GM12872 (cell line): ENCODE measurements at regions not wholly inside any gene's neighbourhood (a gene's known extent, or its start where the extent isn't known, plus 50 kb on each side); places are given as distances from the start of the nearest gene placed in this dataset.

Experiments used
- CTCF ChIP-seq: IDR thresholded peaks from 3 replicates; pipeline ENCODE4 v1.5.1; 2011; ENCODE audit warnings: low read depth, mild to moderate bottlenecking, low read length, moderate library complexity; ENCODE audit not compliant: insufficient read depth

- TF ChIP-seq CTCF: no peak
These were observed 340.9 kb downstream of the BCL11B start for GRCh38 chr14:98931126-98931525.

DNA sequence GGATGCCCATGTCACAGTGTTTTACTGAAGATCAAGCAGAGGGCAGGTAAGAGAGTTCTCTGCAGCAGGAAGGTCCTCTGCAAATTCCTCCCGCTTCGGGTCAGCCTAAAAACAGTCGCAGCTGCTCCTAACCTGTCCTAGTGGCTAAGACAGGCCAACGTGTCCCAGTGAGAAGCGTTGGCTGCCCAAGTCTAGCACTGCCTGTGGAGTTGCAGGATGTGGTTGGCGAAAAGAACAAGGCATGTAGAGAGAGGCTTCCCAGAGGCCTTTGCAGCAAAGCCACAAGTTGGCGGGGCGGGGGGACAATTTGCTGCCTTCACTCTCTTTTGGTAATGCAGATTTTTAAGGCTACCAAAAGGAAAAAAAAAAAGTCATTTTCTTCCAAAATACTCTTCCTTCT, 340.1 kb downstream of the BCL11B start:
- no peak for TF ChIP-seq CTCF

DNA sequence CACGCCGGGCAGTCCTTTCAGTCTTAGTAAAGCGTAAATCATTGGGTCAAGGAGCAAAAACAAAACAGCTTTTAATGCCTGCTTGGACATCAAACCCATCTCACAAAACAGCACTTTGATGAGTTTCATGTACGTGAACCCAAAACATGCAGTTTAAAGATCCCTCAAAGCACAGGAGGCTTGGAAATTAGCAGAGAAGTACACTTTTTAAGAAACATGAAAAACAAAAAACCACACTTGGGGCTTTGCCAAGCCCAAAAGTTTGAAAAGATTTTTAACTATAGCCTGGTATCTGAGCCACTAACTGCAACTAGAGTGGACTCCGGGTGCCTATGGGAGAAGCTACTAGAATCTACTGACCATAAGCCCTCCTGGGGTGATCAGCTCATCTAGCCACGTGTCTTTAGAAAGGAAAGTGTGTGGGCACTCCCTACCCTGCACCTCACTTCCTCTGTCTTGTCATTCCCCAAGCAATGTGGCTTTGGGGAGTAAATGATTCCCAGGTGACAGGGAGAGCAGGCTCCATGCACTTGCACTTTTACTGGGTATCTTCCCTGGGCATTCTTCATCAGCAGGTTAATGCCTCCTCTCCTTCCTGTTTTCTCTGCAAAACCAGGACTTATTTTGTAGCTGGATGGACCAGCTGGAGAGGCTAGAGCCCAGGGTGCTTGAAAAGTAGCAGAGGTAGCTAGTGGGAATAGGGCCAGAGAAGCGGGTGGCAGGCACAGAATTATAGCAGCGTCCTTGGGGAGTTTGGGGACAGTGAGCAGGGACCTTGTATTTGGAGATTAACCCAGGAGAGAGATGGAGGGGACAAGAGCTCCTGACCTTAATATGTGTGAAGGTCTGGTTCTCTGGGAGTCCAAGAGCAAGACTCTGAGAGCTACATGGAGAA, 339.3 kb downstream of the BCL11B start:
- TF ChIP-seq CTCF: no peak

DNA sequence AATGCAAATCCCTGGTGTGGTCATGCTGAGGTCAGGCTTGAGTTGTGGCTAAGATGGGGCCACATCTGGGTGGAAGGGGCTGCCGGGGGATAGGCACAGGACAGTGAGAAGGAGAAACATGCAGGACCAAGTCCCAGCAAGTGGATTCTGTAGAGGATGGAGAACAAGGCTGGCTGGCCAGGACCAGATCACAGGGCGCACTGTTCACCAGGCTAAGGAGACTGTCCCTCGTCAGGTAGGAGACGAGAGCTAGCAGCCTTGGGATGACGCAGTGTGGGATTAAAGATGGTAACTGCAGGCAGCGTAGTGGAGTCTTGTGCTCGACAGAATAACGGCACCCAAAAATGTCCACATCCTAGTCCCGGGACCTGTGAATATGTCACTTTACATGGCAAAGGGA, 336.1 kb downstream of the BCL11B start:
- TF ChIP-seq CTCF: no peak

- TF ChIP-seq CTCF: no peak
These were observed 335.0 kb downstream of the BCL11B start for GRCh38 chr14:98937021-98937420.

- TF ChIP-seq CTCF: no peak
These were observed 334.1 kb downstream of the BCL11B start for GRCh38 chr14:98937712-98938505.

DNA sequence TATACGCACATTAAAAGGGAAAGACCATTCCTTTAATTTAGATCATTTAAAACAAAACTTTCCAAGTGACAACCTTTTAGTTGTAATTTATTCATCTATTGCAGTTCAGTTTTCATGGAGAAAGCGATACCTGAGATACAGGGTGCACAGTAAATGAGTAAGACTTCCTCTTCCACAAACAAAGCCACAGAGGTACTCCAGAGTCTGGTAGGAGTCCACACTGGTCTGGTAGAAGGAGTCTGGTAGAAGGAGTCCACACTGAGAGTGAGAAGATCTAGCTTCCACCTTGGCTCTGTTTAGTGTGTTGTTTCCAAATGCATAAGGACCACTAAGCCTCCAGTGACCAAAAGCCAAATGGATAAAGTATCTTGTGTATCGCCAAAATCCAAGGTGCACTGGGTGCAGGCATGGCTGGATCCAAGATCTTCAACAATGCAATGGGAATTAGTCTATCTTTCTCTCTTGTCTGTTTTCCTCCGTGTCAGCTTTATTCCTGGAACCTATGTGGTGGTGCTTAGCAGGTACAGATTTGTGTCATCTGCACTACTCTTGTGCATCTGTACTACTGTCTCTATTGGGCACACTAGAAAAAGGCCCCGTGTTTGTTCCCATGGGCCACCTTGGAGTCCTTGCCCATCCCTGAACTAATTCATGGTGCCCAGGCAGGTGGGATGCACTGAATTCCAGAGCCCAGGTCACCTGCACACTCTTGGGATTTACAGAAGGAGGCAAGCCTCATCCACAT, 331.1 kb downstream of the BCL11B start:
- TF ChIP-seq CTCF: no peak
